ENCODE measurements at regions not wholly inside any gene's neighbourhood (a gene's known extent, or its start where the extent isn't known, plus 50 kb on each side); places are given as distances from the start of the nearest gene placed in this dataset.

DNA sequence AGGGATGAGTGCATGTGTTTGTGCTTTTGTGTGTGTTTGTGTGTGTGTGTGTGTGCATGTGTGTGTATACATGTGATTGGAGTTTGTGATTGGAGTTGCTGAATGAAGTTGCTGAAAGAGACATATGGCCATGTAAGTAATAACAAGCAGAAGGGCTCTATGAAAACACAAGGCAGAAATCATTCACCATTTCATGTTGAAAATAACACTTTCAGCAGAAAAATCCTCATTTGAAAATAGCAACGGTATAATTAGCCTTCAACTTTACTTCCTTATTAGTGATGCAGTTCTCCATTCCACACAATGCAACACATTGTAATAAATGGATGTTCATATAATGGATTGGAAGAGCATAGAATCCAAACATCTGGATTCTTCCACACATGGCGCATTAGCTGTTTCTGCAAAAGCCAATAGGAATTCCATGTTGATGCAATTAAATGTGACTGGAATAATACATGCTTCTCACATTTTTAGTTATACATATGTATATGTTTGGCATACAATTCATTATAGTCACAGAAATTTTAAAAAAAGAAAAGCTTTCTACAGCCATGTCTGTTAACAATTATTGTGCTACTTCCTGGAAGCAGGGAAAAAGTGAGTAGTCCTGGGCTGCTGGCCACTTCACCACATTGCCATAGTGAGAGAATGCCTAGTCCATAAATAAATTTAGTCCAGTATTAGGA lies 538.0 kb downstream of the LTN1 start:
- TF ChIP-seq, protein P1, sequence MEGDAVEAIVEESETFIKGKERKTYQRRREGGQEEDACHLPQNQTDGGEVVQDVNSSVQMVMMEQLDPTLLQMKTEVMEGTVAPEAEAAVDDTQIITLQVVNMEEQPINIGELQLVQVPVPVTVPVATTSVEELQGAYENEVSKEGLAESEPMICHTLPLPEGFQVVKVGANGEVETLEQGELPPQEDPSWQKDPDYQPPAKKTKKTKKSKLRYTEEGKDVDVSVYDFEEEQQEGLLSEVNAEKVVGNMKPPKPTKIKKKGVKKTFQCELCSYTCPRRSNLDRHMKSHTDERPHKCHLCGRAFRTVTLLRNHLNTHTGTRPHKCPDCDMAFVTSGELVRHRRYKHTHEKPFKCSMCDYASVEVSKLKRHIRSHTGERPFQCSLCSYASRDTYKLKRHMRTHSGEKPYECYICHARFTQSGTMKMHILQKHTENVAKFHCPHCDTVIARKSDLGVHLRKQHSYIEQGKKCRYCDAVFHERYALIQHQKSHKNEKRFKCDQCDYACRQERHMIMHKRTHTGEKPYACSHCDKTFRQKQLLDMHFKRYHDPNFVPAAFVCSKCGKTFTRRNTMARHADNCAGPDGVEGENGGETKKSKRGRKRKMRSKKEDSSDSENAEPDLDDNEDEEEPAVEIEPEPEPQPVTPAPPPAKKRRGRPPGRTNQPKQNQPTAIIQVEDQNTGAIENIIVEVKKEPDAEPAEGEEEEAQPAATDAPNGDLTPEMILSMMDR (IDR thresholded peaks at IDR 0.05) = no peak
- H3K4me1 ChIP-seq = no peaks in the 10 kb centered on the region
- H3K4me3 ChIP-seq = no peak overlapping the region
- no peak overlapping the region for H3K27ac ChIP-seq
- intact Hi-C loops (cut with DNase I) = no loop called here
- no peaks in the 10 kb centered on the region for H3K9me3 ChIP-seq
- 55 to 66% (median 66%) methylated on average over 2 of the region's 2 CpGs for WGBS, 3 donors
- H3K27me3 ChIP-seq (ENCODE audit: insufficient read depth in 3 of 3, low read length in 2 of 3) = no peaks in the 10 kb centered on the region
- DNase-seq = no peak
- H3K36me3 ChIP-seq (ENCODE audit: insufficient read depth in 1 of 2, low read depth in 1 of 2) = no peaks in the 10 kb centered on the region
- no peak for ATAC-seq

DNA sequence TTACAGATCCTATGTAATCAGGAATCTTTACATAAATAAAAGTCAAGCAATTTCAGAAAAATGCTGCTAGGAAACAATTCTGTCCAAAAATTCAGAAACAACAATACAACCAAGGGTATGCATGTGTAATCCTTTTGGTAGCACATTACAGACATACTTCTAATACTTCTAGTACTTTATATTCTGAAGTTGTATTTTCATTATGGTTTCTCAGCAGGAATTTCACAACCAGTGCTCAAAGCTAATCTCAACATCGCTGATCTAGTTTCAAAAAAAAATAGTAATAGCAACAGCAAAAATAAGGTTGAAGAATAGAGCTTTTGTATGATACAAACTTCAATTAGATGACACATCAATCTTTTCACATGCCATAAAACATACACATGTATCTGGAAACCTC lies 545.2 kb downstream of the LTN1 start:
- no peak overlapping the region for H3K27ac ChIP-seq
- no peak overlapping the region for H3K4me3 ChIP-seq
- H3K27me3 ChIP-seq (ENCODE audit: insufficient read depth in 3 of 3, low read length in 2 of 3) = no peaks in the 10 kb centered on the region
- no peaks in the 10 kb centered on the region for H3K36me3 ChIP-seq (ENCODE audit: insufficient read depth in 1 of 2, low read depth in 1 of 2)
- H3K4me1 ChIP-seq = no peaks in the 10 kb centered on the region
- DNase-seq = no peak
- ATAC-seq = no peak
- intact Hi-C loops (cut with DNase I) = no loop called here
- 85 to 98% (median 90%) methylated on average over 1 of the region's 1 CpG for WGBS, 3 donors
- TF ChIP-seq, protein P1 (IDR thresholded peaks at IDR 0.05) = no peak
- H3K9me3 ChIP-seq = no peaks in the 10 kb centered on the region

DNA sequence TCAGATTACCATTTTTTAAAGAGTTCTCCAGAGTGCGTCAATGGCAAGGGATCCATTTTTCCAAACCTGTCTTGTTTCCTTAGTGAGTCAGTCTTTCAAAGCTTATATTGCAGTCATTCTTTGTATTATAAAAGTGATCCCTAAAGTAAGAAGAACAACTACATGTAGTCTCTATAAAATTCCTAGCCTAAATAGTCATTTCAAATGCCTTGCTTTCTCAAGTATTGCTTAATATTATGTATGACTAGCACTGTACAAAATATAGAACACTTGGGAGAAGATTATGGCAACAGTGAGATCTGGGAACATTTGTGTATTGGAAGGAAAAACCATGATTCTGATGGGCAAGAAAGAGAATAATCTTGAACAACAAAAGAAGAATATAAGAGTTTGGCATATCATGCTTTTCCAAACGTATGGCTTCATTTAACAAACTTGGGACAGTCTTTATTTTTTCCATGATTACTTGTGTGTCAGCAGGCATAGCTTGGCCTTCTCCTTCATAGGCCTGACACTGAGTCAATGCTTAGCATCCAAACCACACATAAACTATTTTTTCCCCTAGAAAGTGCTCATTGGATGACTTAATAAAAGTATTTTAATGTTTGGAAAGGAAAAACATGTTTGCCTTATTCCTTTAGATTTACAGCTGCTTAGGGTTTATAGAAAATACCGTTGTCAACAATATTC lies 547.4 kb downstream of the LTN1 start:
- H3K27ac ChIP-seq = no peak overlapping the region
- H3K27me3 ChIP-seq (ENCODE audit: insufficient read depth in 3 of 3, low read length in 2 of 3) = no peaks in the 10 kb centered on the region
- WGBS, 3 donors = 91 to 92% (median 91%) methylated on average over 3 of the region's 3 CpGs
- DNase-seq = no peak
- ATAC-seq = no peak
- no peak overlapping the region for H3K4me3 ChIP-seq
- H3K36me3 ChIP-seq (ENCODE audit: insufficient read depth in 1 of 2, low read depth in 1 of 2) = no peaks in the 10 kb centered on the region
- no peaks in the 10 kb centered on the region for H3K9me3 ChIP-seq
- TF ChIP-seq, protein P1 (IDR thresholded peaks at IDR 0.05) = no peak
- intact Hi-C loops (cut with DNase I) = no loop called here
- no peaks in the 10 kb centered on the region for H3K4me1 ChIP-seq

DNA sequence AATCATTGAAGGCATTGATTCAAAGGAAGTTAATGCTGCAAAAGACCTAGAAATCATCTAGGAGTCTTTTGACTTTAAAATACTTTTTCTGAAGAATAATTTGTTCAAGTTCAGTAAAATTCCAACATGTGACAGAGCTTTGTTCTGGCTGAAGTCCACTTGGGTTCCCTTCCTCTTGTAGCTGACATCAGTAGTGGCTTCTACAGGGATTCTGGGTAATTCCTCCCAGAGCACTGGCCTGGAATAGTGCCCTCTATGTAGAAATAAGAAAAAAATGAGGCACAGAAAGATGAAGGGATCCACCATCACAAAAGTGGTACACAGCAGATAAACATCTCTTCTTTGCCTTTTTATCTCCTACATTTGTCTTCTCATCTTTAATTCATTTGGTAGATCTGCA lies 548.1 kb downstream of the LTN1 start:
- intact Hi-C loops (cut with DNase I) = no loop called here
- no peak overlapping the region for H3K4me3 ChIP-seq
- no peak overlapping the region for H3K27ac ChIP-seq
- no peaks in the 10 kb centered on the region for H3K36me3 ChIP-seq (ENCODE audit: insufficient read depth in 1 of 2, low read depth in 1 of 2)
- H3K27me3 ChIP-seq (ENCODE audit: insufficient read depth in 3 of 3, low read length in 2 of 3) = no peaks in the 10 kb centered on the region
- DNase-seq = no peak
- H3K9me3 ChIP-seq = no peaks in the 10 kb centered on the region
- TF ChIP-seq, protein P1 (IDR thresholded peaks at IDR 0.05) = no peak
- ATAC-seq = no peak
- H3K4me1 ChIP-seq = no peaks in the 10 kb centered on the region

Data from psoas muscle (tissue), 7 donors.